HL-60 (cell line): ENCODE measurements at regions not wholly inside any gene's neighbourhood (a gene's known extent, or its start where the extent isn't known, plus 50 kb on each side); places are given as distances from the start of the nearest gene placed in this dataset.

Source experiments
- CTCF ChIP-seq: IDR thresholded peaks from one replicate; pipeline ENCODE4 v1.5.1; 2011; ENCODE audit warnings: low read length, control low read depth, inconsistent platforms; ENCODE audit not compliant: insufficient read depth
- GABPA ChIP-seq: IDR thresholded peaks from 2 replicates; pipeline ENCODE4 v1.6.1; 2012; ENCODE audit warnings: low read depth
- POLR2AphosphoS5 ChIP-seq: IDR thresholded peaks from 2 replicates; pipeline ENCODE4 v1.6.1; 2012; ENCODE audit warnings: low read depth
- REST ChIP-seq: IDR thresholded peaks from 2 replicates; pipeline ENCODE4 v1.6.1; 2012; ENCODE audit warnings: low read depth; ENCODE audit not compliant: insufficient replicate concordance
- SPI1 ChIP-seq: IDR thresholded peaks from 2 replicates; pipeline ENCODE4 v1.6.1; 2012; ENCODE audit warnings: low read depth, mild to moderate bottlenecking, borderline replicate concordance

GRCh38 chr18:60508108-60508507 is 135.5 kb upstream of the MC4R start:
- no peak for TF ChIP-seq CTCF
- TF ChIP-seq REST = no peak
- TF ChIP-seq SPI1 = no peak
- no peak for TF ChIP-seq GABPA
- no peak for TF ChIP-seq POLR2AphosphoS5
